PC-9 (cell line): ENCODE measurements at regions not wholly inside any gene's neighbourhood (a gene's known extent, or its start where the extent isn't known, plus 50 kb on each side); places are given as distances from the start of the nearest gene placed in this dataset.

ENCODE experiments used
- BruUV-seq: library from RNA; stranded (reverse); fragments of 400-500 nt; replicated peaks from 2 replicates; lab custom pipeline; 2021; lab: Mats Ljungman, UMichigan
- CTCF ChIA-PET: fragments of 300-600 bp; sonication (Branson Sonifier 250); formaldehyde crosslinking; loops from one replicate; lab custom pipeline; 2022; ENCODE audit warnings: antibody characterized with exemption; lab: Charles Lee
- POLR2A ChIA-PET: fragments of 300-600 bp; sonication (Branson Sonifier 250); formaldehyde crosslinking; loops from one replicate; lab custom pipeline; 2022; ENCODE audit warnings: antibody characterized with exemption; ENCODE audit not compliant: unreplicated experiment; lab: Charles Lee
- DNase-seq, 2 experiments: peaks; one replicate each; pipeline versions ENCODE4 v3.0.0 to v3.0.0-alpha.2; 2015 to 2022; ENCODE audit warnings: mixed read lengths in 1 of 2
- H2AFZ ChIP-seq: fragments of 200-600 bp; sonication (generic); 2 replicates; pipeline ENCODE4 v1.8.1; 2017; ENCODE audit warnings: antibody characterized with exemption
- H3F3A ChIP-seq: fragments of 200-600 bp; sonication (generic); 2 replicates; pipeline ENCODE4 v1.8.1; 2017; ENCODE audit warnings: antibody characterized with exemption, mild to moderate bottlenecking, low read depth; ENCODE audit not compliant: insufficient read depth
- H3K27ac ChIP-seq: fragments of 200-600 bp; sonication (generic); 2 replicates; pipeline ENCODE4 v1.6.1; 2016; ENCODE audit warnings: mixed run types
- H3K27me3 ChIP-seq: fragments of 200-600 bp; sonication (generic); 2 replicates; pipeline ENCODE4 v1.6.1; 2016; ENCODE audit warnings: low read depth, mixed run types; ENCODE audit not compliant: insufficient read depth
- H3K36me3 ChIP-seq: fragments of 200-600 bp; sonication (generic); 2 replicates; pipeline ENCODE4 v1.6.1; 2016; ENCODE audit warnings: low read depth, mixed run types
- H3K4me1 ChIP-seq: fragments of 200-600 bp; sonication (generic); replicated peaks from 2 replicates; pipeline ENCODE4 v1.6.1; 2016; ENCODE audit warnings: mixed run types; ENCODE audit not compliant: insufficient read depth
- H3K4me2 ChIP-seq: fragments of 200-600 bp; sonication (generic); 2 replicates; pipeline ENCODE4 v1.6.1; 2017; ENCODE audit warnings: mixed run types
- H3K4me3 ChIP-seq: fragments of 200-600 bp; sonication (generic); 2 replicates; pipeline ENCODE4 v1.6.1; 2016; ENCODE audit warnings: mixed run types
- H3K79me2 ChIP-seq: fragments of 200-600 bp; sonication (generic); 2 replicates; pipeline ENCODE4 v1.6.1; 2017; ENCODE audit warnings: low read depth, mixed run types
- H3K9me2 ChIP-seq: fragments of 200-600 bp; sonication (generic); 2 replicates; pipeline ENCODE4 v1.8.1; 2017; ENCODE audit warnings: mild to moderate bottlenecking; ENCODE audit not compliant: insufficient read depth
- H3K9me3 ChIP-seq: fragments of 200-600 bp; sonication (generic); 2 replicates; pipeline ENCODE4 v1.8.1; 2016; ENCODE audit warnings: low read depth; ENCODE audit not compliant: insufficient read depth
- H4K20me1 ChIP-seq: fragments of 200-600 bp; sonication (generic); 2 replicates; pipeline ENCODE4 v1.8.1; 2017; ENCODE audit not compliant: insufficient read depth
- EZH2 ChIP-seq: fragments of 200-600 bp; sonication (generic); IDR thresholded peaks from 2 replicates; pipeline ENCODE4 v1.8.0; 2017; ENCODE audit warnings: antibody characterized with exemption, low read depth
- intact Hi-C: fragments of 100-400 bp; cut with micrococcal nuclease; formaldehyde crosslinking; loops from one replicate; pipeline ENCODE4 v1.10.0; 2022; ENCODE audit not compliant: unreplicated experiment
- TF ChIP-seq, protein P1 (sequence below): fragments of 200-600 bp; sonication (generic); conservative IDR thresholded peaks from 2 replicates; pipeline ENCODE4 v1.6.1; 2017; ENCODE audit warnings: mixed run types, antibody characterized with exemption, mild to moderate bottlenecking, moderate library complexity

DNA sequence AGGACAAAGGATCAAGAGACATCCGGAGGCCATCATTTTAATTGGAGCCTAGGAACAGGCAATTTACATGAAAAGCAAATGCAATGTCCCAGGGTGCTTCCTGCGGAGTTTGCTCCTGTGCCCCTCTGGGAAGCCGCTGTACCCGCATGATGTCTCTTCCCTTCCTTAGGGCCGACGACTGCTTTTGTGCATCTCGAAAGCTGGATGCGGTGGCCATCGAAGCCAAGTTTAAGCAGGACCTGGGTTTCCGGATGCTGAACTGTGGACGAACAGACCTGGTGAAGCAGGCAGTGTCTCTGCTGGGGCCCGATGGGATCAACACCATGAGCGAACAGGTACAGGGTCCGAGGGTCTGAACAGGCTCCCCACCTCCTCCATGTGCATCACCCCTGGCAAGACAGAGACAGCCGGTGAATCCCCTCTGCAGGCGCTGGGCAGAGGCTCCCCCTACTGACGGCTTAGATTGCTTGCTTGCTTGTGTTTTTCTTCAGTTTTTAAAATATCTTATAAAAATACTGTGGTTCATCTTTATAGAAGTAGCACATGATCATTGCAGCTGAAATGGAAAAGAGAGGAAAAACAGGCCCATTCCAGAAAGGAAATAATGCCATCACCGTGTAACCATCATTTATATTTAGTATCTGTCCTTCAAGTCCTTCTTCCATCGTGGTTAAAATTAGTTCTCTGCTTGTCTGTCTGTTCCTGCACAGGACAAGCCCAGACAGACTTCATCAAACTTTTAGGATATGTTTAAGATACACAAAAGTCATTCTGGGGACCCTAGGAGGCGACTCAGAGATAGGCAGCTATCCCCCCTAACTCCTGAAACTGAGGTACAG is 75.4 kb upstream of the PWP1 start:
- no peaks in the 10 kb centered on the region for H3K4me1 ChIP-seq
- no peak overlapping the region for H2AFZ ChIP-seq
- POLR2A ChIA-PET = no interaction called here

DNA sequence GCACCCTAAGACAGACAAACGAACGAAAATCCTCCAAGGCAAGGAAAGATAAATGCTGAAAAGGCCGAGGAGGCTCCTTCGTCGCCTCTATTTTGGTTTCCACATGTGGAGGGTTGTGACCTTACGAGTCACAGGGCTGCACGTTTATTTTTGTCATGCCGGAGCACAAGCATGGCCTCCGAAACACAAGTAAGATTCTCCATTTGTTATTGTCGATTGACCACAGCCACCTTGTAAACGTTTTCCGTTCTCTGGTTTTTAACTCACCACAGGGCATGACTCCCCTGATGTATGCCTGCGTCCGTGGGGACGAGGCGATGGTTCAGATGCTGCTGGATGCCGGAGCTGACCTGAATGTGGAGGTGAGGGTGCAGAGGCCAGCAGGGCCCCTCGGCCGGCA is 73.1 kb upstream of the PWP1 start:
- H3F3A ChIP-seq = no peaks in the 10 kb centered on the region
- intact Hi-C loops = no loop called here
- ChIA-PET POLR2A (no interaction called here), CTCF (interaction anchor here (0.5 kb wide), 1 partner anchor 597 kb away, joined by 7 read pairs; no protein-coding TSS in a partner anchor)
- no peaks in the 10 kb centered on the region for H3K79me2 ChIP-seq
- no peaks in the 10 kb centered on the region for H3K9me3 ChIP-seq
- H4K20me1 ChIP-seq = no peaks in the 10 kb centered on the region
- H3K4me3 ChIP-seq = no peak overlapping the region
- no peaks in the 10 kb centered on the region for H3K36me3 ChIP-seq
- TF ChIP-seq, protein P1, sequence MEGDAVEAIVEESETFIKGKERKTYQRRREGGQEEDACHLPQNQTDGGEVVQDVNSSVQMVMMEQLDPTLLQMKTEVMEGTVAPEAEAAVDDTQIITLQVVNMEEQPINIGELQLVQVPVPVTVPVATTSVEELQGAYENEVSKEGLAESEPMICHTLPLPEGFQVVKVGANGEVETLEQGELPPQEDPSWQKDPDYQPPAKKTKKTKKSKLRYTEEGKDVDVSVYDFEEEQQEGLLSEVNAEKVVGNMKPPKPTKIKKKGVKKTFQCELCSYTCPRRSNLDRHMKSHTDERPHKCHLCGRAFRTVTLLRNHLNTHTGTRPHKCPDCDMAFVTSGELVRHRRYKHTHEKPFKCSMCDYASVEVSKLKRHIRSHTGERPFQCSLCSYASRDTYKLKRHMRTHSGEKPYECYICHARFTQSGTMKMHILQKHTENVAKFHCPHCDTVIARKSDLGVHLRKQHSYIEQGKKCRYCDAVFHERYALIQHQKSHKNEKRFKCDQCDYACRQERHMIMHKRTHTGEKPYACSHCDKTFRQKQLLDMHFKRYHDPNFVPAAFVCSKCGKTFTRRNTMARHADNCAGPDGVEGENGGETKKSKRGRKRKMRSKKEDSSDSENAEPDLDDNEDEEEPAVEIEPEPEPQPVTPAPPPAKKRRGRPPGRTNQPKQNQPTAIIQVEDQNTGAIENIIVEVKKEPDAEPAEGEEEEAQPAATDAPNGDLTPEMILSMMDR = no peak
- no peak for TF ChIP-seq EZH2
- no peak overlapping the region for H3K4me2 ChIP-seq
- no peaks in the 10 kb centered on the region for H3K9me2 ChIP-seq
- no peaks in the 10 kb centered on the region for H3K27me3 ChIP-seq
- no peak overlapping the region for H2AFZ ChIP-seq
- no TSS peak for BruUV-seq
- no peak overlapping the region for H3K27ac ChIP-seq
- H3K4me1 ChIP-seq = no peaks in the 10 kb centered on the region
- DNase-seq = no peak

More for the DNA sequence above, 75.4 kb upstream of the PWP1 start:
- TF ChIP-seq, protein P1 = peak; percentile 78
- no peak for TF ChIP-seq EZH2
- no peak overlapping the region for H3K27ac ChIP-seq
- no peaks in the 10 kb centered on the region for H4K20me1 ChIP-seq
- no peaks in the 10 kb centered on the region for H3K36me3 ChIP-seq
- no peak overlapping the region for H3K4me2 ChIP-seq
- H3K79me2 ChIP-seq = no peaks in the 10 kb centered on the region
- no peaks in the 10 kb centered on the region for H3F3A ChIP-seq
- H3K27me3 ChIP-seq = no peaks in the 10 kb centered on the region
- CTCF ChIA-PET = interaction anchor here (1.9 kb wide), 1 partner anchor 478 kb away, joined by 5 read pairs; no protein-coding TSS in a partner anchor
- H3K4me3 ChIP-seq = no peak overlapping the region
- intact Hi-C loops = no loop called here
- H3K9me3 ChIP-seq = no peaks in the 10 kb centered on the region
- BruUV-seq = no TSS peak
- peak in 1 of 2 experiments; percentile 26 for DNase-seq
- no peaks in the 10 kb centered on the region for H3K9me2 ChIP-seq

DNA sequence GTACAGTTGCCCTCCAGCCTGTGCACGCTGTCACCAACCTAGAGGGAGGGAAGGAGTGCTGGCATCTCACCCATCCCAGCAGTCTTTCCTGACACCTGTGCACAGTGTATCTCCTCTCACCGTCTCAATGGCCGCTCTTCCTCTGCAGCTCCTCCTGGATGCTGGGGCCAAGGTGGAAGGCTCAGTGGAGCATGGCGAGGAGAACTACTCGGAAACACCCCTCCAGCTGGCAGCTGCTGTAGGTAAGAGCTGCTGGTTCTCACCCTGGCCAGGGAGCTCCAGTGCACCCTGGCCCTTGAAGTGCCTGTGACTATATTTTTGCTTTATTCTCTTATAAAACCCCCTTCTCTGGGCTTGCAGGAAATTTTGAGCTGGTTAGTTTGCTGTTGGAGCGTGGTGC is 68.7 kb upstream of the PWP1 start:
- ChIA-PET CTCF (no interaction called here), POLR2A (no interaction called here)
- no peak overlapping the region for H3K27ac ChIP-seq
- no peaks in the 10 kb centered on the region for H3K27me3 ChIP-seq
- no peaks in the 10 kb centered on the region for H3K36me3 ChIP-seq
- no peak overlapping the region for H3K4me3 ChIP-seq
- no peaks in the 10 kb centered on the region for H3K9me2 ChIP-seq
- no peak overlapping the region for H2AFZ ChIP-seq
- H3K9me3 ChIP-seq = no peaks in the 10 kb centered on the region
- H3K4me1 ChIP-seq = no peaks in the 10 kb centered on the region
- H3F3A ChIP-seq = no peaks in the 10 kb centered on the region
- H3K4me2 ChIP-seq = no peak overlapping the region
- BruUV-seq = no TSS peak
- no peak for DNase-seq
- TF ChIP-seq, protein P1 = no peak
- no peak for TF ChIP-seq EZH2
- H3K79me2 ChIP-seq = no peaks in the 10 kb centered on the region
- intact Hi-C loops = no loop called here
- no peaks in the 10 kb centered on the region for H4K20me1 ChIP-seq
